IPS DF 6.9 (cell line): ENCODE measurements at regions not wholly inside any gene's neighbourhood (a gene's known extent, or its start where the extent isn't known, plus 50 kb on each side); places are given as distances from the start of the nearest gene placed in this dataset.

ENCODE experiments used
- DNase-seq: peaks from one replicate; pipeline ENCODE4 v3.0.0-alpha.2; 2013; ENCODE audit warnings: low read depth, low spot score
- H3K27ac ChIP-seq: one replicate; pipeline ENCODE4 v1.5.1; 2013; ENCODE audit warnings: low read length, control low read depth
- H3K27me3 ChIP-seq: 2 replicates; pipeline ENCODE4 v1.6.1; 2013; ENCODE audit warnings: mild to moderate bottlenecking, low read length; ENCODE audit not compliant: control insufficient read depth, insufficient read depth
- H3K36me3 ChIP-seq: 2 replicates; pipeline ENCODE4 v1.6.1; 2013; ENCODE audit warnings: low read length; ENCODE audit not compliant: control insufficient read depth, insufficient read depth
- H3K4me1 ChIP-seq: 2 replicates; pipeline ENCODE4 v1.6.1; 2013; ENCODE audit warnings: low read length; ENCODE audit not compliant: control insufficient read depth, insufficient read depth
- H3K4me3 ChIP-seq: 2 replicates; pipeline ENCODE4 v1.5.1; 2013; ENCODE audit warnings: mild to moderate bottlenecking, low read length
- H3K9me3 ChIP-seq: 2 replicates; pipeline ENCODE4 v1.6.1; 2013; ENCODE audit warnings: low read length, inconsistent platforms; ENCODE audit not compliant: control insufficient read depth, insufficient read depth
- WGBS: extraction: QIAGEN DNeasy Blood & Tissue Kit; methylation state at CpG from one replicate; pipeline ENCODE4 v1.1.7; 2013; ENCODE audit warnings: mixed read lengths, missing lambda C conversion rate; ENCODE audit not compliant: insufficient read length, insufficient coverage; 5-methylcytosine and 5-hydroxymethylcytosine counted together

GRCh38 chr12:20309504-20310148 lies 58.7 kb upstream of the PDE3A start:
- H3K27ac ChIP-seq = no peak overlapping the region
- WGBS = no CpG with 5 or more reads among the region's 4 CpGs
- H3K27me3 ChIP-seq = no peaks in the 10 kb centered on the region
- H3K4me3 ChIP-seq = no peak overlapping the region
- no peaks in the 10 kb centered on the region for H3K4me1 ChIP-seq
- no peaks in the 10 kb centered on the region for H3K9me3 ChIP-seq
- no peak for DNase-seq
- no peaks in the 10 kb centered on the region for H3K36me3 ChIP-seq

- no peaks in the 10 kb centered on the region for H3K9me3 ChIP-seq
- H3K4me1 ChIP-seq = no peaks in the 10 kb centered on the region
- H3K27ac ChIP-seq = no peak overlapping the region
- H3K4me3 ChIP-seq = no peak overlapping the region
- no peaks in the 10 kb centered on the region for H3K27me3 ChIP-seq
- H3K36me3 ChIP-seq = no peaks in the 10 kb centered on the region
- DNase-seq = no peak
- WGBS = no CpG with 5 or more reads among the region's 2 CpGs
These were observed 54.0 kb upstream of the PDE3A start for GRCh38 chr12:20314328-20314727.

GRCh38 chr12:20317554-20317953 lies 50.8 kb upstream of the PDE3A start:
- H3K27ac ChIP-seq = no peak overlapping the region
- no peaks in the 10 kb centered on the region for H3K36me3 ChIP-seq
- WGBS = no CpG with 5 or more reads among the region's 4 CpGs
- DNase-seq = no peak
- no peaks in the 10 kb centered on the region for H3K27me3 ChIP-seq
- H3K4me3 ChIP-seq = no peak overlapping the region
- no peaks in the 10 kb centered on the region for H3K4me1 ChIP-seq
- no peaks in the 10 kb centered on the region for H3K9me3 ChIP-seq
